ENCODE measurements at regions not wholly inside any gene's neighbourhood (a gene's known extent, or its start where the extent isn't known, plus 50 kb on each side); places are given as distances from the start of the nearest gene placed in this dataset.

GRCh38 chr5:82917584-82917983 lies 159.6 kb downstream of the TMEM167A start:
- in situ Hi-C loops (cut with HindIII; ENCODE audit: low pct_unique_long_range_greater_than_20kb, low sequenced_read_pairs) (no loop called here), intact Hi-C loops (cut with micrococcal nuclease; ENCODE audit: unreplicated experiment) (no loop called here)
- no TSS peak for BruUV-seq (replicated peaks)
- TF ChIP-seq POLR2AphosphoS5 (IDR thresholded peaks at IDR 0.05; ENCODE audit: low read depth, low read length), result no peak
- no peak for TF ChIP-seq CTCF (IDR thresholded peaks at IDR 0.05)
- H3K27me3 ChIP-seq (ENCODE audit: control insufficient read depth, insufficient read depth, low read length), result no peaks in the 10 kb centered on the region
- no peaks in the 10 kb centered on the region for H3K36me3 ChIP-seq (ENCODE audit: control insufficient read depth, insufficient read depth, low read length)
- DNase-seq (ENCODE audit: low read depth, low spot score) (no peak), ATAC-seq (no peak)
- H3K4me3 ChIP-seq (ENCODE audit: low read depth in 2 of 2, low read length in 2 of 2), result no peak overlapping the region
- no peaks in the 10 kb centered on the region for H3K4me1 ChIP-seq (ENCODE audit: control insufficient read depth, insufficient read depth, low read length)
- H3K27ac ChIP-seq (ENCODE audit: low read length), result no peak overlapping the region
- no peaks in the 10 kb centered on the region for H3K9me3 ChIP-seq (ENCODE audit: control insufficient read depth, insufficient read depth, low read depth, low read length)
- POLR2A ChIA-PET, result no interaction called here
- CTCF ChIA-PET, result no interaction called here

GRCh38 chr5:82913971-82914370 lies 163.2 kb downstream of the TMEM167A start:
- ChIA-PET CTCF (no interaction called here), POLR2A (no interaction called here)
- no TSS peak for BruUV-seq (replicated peaks)
- in situ Hi-C loops (cut with HindIII; ENCODE audit: low pct_unique_long_range_greater_than_20kb, low sequenced_read_pairs), result no loop called here
- ATAC-seq, result no peak
- H3K27me3 ChIP-seq (ENCODE audit: control insufficient read depth, insufficient read depth, low read length), result no peaks in the 10 kb centered on the region
- H3K27ac ChIP-seq (ENCODE audit: low read length), result no peak overlapping the region
- H3K4me3 ChIP-seq (ENCODE audit: low read depth in 2 of 2, low read length in 2 of 2), result no peak overlapping the region
- no peaks in the 10 kb centered on the region for H3K4me1 ChIP-seq (ENCODE audit: control insufficient read depth, insufficient read depth, low read length)
- H3K36me3 ChIP-seq (ENCODE audit: control insufficient read depth, insufficient read depth, low read length), result no peaks in the 10 kb centered on the region
- no peaks in the 10 kb centered on the region for H3K9me3 ChIP-seq (ENCODE audit: control insufficient read depth, insufficient read depth, low read depth, low read length)
- TF ChIP-seq REST (IDR thresholded peaks at IDR 0.05; ENCODE audit: insufficient read depth in 1 of 2, low read depth in 2 of 2, low read length in 1 of 2) (no peak), POLR2AphosphoS5 (IDR thresholded peaks at IDR 0.05; ENCODE audit: low read depth, low read length) (no peak), SIN3A (IDR thresholded peaks at IDR 0.05; ENCODE audit: borderline replicate concordance, insufficient read depth, low read depth, low read length) (no peak), TCF7L2 (IDR thresholded peaks at IDR 0.05; ENCODE audit: low read depth, low read length) (no peak), CTCF (IDR thresholded peaks at IDR 0.05) (no peak)
- no peak for DNase-seq (ENCODE audit: low read depth, low spot score)
- intact Hi-C loops (cut with micrococcal nuclease; ENCODE audit: unreplicated experiment), result no loop called here

GRCh38 chr5:82912462-82912861 lies 164.7 kb downstream of the TMEM167A start:
- no peak overlapping the region for H3K4me3 ChIP-seq (ENCODE audit: low read depth in 2 of 2, low read length in 2 of 2)
- ChIA-PET POLR2A (no interaction called here), CTCF (no interaction called here)
- no peak for TF ChIP-seq POLR2AphosphoS5 (IDR thresholded peaks at IDR 0.05; ENCODE audit: low read depth, low read length)
- no peak for TF ChIP-seq SIN3A (IDR thresholded peaks at IDR 0.05; ENCODE audit: borderline replicate concordance, insufficient read depth, low read depth, low read length)
- TF ChIP-seq REST (IDR thresholded peaks at IDR 0.05; ENCODE audit: insufficient read depth in 1 of 2, low read depth in 2 of 2, low read length in 1 of 2), result no peak
- TF ChIP-seq TCF7L2 (IDR thresholded peaks at IDR 0.05; ENCODE audit: low read depth, low read length), result no peak
- TF ChIP-seq CTCF (IDR thresholded peaks at IDR 0.05), result no peak
- in situ Hi-C loops (cut with HindIII; ENCODE audit: low pct_unique_long_range_greater_than_20kb, low sequenced_read_pairs) (no loop called here), intact Hi-C loops (cut with micrococcal nuclease; ENCODE audit: unreplicated experiment) (no loop called here)
- no peak for DNase-seq (ENCODE audit: low read depth, low spot score)
- no TSS peak for BruUV-seq (replicated peaks)
- H3K27me3 ChIP-seq (ENCODE audit: control insufficient read depth, insufficient read depth, low read length), result no peaks in the 10 kb centered on the region
- no peaks in the 10 kb centered on the region for H3K36me3 ChIP-seq (ENCODE audit: control insufficient read depth, insufficient read depth, low read length)
- H3K4me1 ChIP-seq (ENCODE audit: control insufficient read depth, insufficient read depth, low read length), result no peaks in the 10 kb centered on the region
- ATAC-seq, result no peak
- no peaks in the 10 kb centered on the region for H3K9me3 ChIP-seq (ENCODE audit: control insufficient read depth, insufficient read depth, low read depth, low read length)
- no peak overlapping the region for H3K27ac ChIP-seq (ENCODE audit: low read length)
